PC-9 (cell line): ENCODE measurements at regions not wholly inside any gene's neighbourhood (a gene's known extent, or its start where the extent isn't known, plus 50 kb on each side); places are given as distances from the start of the nearest gene placed in this dataset.
"Not testable (repeated sequence)": the region's sequence is repeated elsewhere in the genome, so short reads cannot be mapped to it uniquely, and the experiment has no call there.

Source experiments
- BruUV-seq: library from RNA; stranded (reverse); fragments of 400-500 nt; replicated peaks from 2 replicates; lab custom pipeline; 2021; lab: Mats Ljungman, UMichigan
- CTCF ChIA-PET: fragments of 300-600 bp; sonication (Branson Sonifier 250); formaldehyde crosslinking; loops from one replicate; lab custom pipeline; 2022; ENCODE audit warnings: antibody characterized with exemption; lab: Charles Lee
- POLR2A ChIA-PET: fragments of 300-600 bp; sonication (Branson Sonifier 250); formaldehyde crosslinking; loops from one replicate; lab custom pipeline; 2022; ENCODE audit warnings: antibody characterized with exemption; ENCODE audit not compliant: unreplicated experiment; lab: Charles Lee
- DNase-seq, 2 experiments: peaks; one replicate each; pipeline versions ENCODE4 v3.0.0 to v3.0.0-alpha.2; 2015 to 2022; ENCODE audit warnings: mixed read lengths in 1 of 2
- H2AFZ ChIP-seq: fragments of 200-600 bp; sonication (generic); 2 replicates; pipeline ENCODE4 v1.8.1; 2017; ENCODE audit warnings: antibody characterized with exemption
- H3F3A ChIP-seq: fragments of 200-600 bp; sonication (generic); 2 replicates; pipeline ENCODE4 v1.8.1; 2017; ENCODE audit warnings: antibody characterized with exemption, mild to moderate bottlenecking, low read depth; ENCODE audit not compliant: insufficient read depth
- H3K27ac ChIP-seq: fragments of 200-600 bp; sonication (generic); 2 replicates; pipeline ENCODE4 v1.6.1; 2016; ENCODE audit warnings: mixed run types
- H3K27me3 ChIP-seq: fragments of 200-600 bp; sonication (generic); 2 replicates; pipeline ENCODE4 v1.6.1; 2016; ENCODE audit warnings: low read depth, mixed run types; ENCODE audit not compliant: insufficient read depth
- H3K36me3 ChIP-seq: fragments of 200-600 bp; sonication (generic); 2 replicates; pipeline ENCODE4 v1.6.1; 2016; ENCODE audit warnings: low read depth, mixed run types
- H3K4me1 ChIP-seq: fragments of 200-600 bp; sonication (generic); replicated peaks from 2 replicates; pipeline ENCODE4 v1.6.1; 2016; ENCODE audit warnings: mixed run types; ENCODE audit not compliant: insufficient read depth
- H3K4me2 ChIP-seq: fragments of 200-600 bp; sonication (generic); 2 replicates; pipeline ENCODE4 v1.6.1; 2017; ENCODE audit warnings: mixed run types
- H3K4me3 ChIP-seq: fragments of 200-600 bp; sonication (generic); 2 replicates; pipeline ENCODE4 v1.6.1; 2016; ENCODE audit warnings: mixed run types
- H3K79me2 ChIP-seq: fragments of 200-600 bp; sonication (generic); 2 replicates; pipeline ENCODE4 v1.6.1; 2017; ENCODE audit warnings: low read depth, mixed run types
- H3K9me2 ChIP-seq: fragments of 200-600 bp; sonication (generic); 2 replicates; pipeline ENCODE4 v1.8.1; 2017; ENCODE audit warnings: mild to moderate bottlenecking; ENCODE audit not compliant: insufficient read depth
- H3K9me3 ChIP-seq: fragments of 200-600 bp; sonication (generic); 2 replicates; pipeline ENCODE4 v1.8.1; 2016; ENCODE audit warnings: low read depth; ENCODE audit not compliant: insufficient read depth
- H4K20me1 ChIP-seq: fragments of 200-600 bp; sonication (generic); 2 replicates; pipeline ENCODE4 v1.8.1; 2017; ENCODE audit not compliant: insufficient read depth
- EZH2 ChIP-seq: fragments of 200-600 bp; sonication (generic); IDR thresholded peaks from 2 replicates; pipeline ENCODE4 v1.8.0; 2017; ENCODE audit warnings: antibody characterized with exemption, low read depth
- intact Hi-C: fragments of 100-400 bp; cut with micrococcal nuclease; formaldehyde crosslinking; loops from one replicate; pipeline ENCODE4 v1.10.0; 2022; ENCODE audit not compliant: unreplicated experiment
- TF ChIP-seq, protein P1 (sequence below): fragments of 200-600 bp; sonication (generic); conservative IDR thresholded peaks from 2 replicates; pipeline ENCODE4 v1.6.1; 2017; ENCODE audit warnings: mixed run types, antibody characterized with exemption, mild to moderate bottlenecking, moderate library complexity

GRCh38 chr2:200122683-200123082 lies 167.3 kb downstream of the MAIP1 start:
- H3F3A ChIP-seq: no peaks in the 10 kb centered on the region
- H3K27ac ChIP-seq: no peak overlapping the region
- ChIA-PET CTCF (no interaction called here), POLR2A (no interaction called here)
- no peaks in the 10 kb centered on the region for H3K9me2 ChIP-seq
- no peaks in the 10 kb centered on the region for H4K20me1 ChIP-seq
- no peak overlapping the region for H3K4me2 ChIP-seq
- no peak for DNase-seq
- H2AFZ ChIP-seq: no peak overlapping the region
- no peak overlapping the region for H3K4me3 ChIP-seq
- H3K79me2 ChIP-seq: no peaks in the 10 kb centered on the region
- H3K36me3 ChIP-seq: no peaks in the 10 kb centered on the region
- peaks cover 10% of the 10 kb centered on the region for H3K4me1 ChIP-seq
- H3K27me3 ChIP-seq: no peaks in the 10 kb centered on the region
- TF ChIP-seq EZH2: no peak
- TF ChIP-seq, protein P1, sequence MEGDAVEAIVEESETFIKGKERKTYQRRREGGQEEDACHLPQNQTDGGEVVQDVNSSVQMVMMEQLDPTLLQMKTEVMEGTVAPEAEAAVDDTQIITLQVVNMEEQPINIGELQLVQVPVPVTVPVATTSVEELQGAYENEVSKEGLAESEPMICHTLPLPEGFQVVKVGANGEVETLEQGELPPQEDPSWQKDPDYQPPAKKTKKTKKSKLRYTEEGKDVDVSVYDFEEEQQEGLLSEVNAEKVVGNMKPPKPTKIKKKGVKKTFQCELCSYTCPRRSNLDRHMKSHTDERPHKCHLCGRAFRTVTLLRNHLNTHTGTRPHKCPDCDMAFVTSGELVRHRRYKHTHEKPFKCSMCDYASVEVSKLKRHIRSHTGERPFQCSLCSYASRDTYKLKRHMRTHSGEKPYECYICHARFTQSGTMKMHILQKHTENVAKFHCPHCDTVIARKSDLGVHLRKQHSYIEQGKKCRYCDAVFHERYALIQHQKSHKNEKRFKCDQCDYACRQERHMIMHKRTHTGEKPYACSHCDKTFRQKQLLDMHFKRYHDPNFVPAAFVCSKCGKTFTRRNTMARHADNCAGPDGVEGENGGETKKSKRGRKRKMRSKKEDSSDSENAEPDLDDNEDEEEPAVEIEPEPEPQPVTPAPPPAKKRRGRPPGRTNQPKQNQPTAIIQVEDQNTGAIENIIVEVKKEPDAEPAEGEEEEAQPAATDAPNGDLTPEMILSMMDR: no peak
- BruUV-seq: no TSS peak
- H3K9me3 ChIP-seq: no peaks in the 10 kb centered on the region
- intact Hi-C loops: no loop called here

DNA sequence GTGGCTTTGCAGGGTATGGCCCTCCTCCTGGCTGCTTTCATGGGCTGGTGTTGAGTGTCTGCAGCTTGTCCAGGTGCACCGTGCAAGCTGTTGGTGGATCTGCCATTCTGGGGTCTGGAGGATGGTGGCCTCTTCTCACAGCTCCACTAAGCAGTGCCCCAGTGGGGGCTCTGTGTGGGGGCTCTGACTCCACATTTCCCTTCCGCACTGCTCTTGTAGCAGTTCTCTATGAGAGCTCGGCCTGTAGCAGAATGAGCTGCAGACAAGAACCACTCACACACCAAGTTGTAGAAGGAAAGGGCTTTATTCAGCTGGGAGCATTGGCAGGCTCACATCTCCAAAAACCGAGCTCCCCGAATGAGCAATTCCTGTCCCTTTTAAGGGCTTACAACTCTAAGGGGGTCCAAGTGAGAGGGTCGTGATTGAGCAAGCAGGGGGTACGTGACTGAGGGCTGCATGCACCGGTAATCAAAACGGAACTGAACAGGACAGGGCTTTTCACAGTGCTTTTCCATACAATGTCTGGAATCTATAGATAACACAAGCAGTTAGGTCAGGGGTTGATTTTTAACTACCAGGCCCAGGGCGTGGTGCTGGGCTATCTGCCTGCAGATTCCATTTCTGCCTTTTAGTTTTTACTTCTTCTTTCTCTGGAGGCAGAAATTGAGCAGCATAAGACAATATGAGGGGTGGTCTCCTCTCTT lies 169.4 kb downstream of the MAIP1 start:
- H3K4me1 ChIP-seq: peaks cover 16% of the 10 kb centered on the region

DNA sequence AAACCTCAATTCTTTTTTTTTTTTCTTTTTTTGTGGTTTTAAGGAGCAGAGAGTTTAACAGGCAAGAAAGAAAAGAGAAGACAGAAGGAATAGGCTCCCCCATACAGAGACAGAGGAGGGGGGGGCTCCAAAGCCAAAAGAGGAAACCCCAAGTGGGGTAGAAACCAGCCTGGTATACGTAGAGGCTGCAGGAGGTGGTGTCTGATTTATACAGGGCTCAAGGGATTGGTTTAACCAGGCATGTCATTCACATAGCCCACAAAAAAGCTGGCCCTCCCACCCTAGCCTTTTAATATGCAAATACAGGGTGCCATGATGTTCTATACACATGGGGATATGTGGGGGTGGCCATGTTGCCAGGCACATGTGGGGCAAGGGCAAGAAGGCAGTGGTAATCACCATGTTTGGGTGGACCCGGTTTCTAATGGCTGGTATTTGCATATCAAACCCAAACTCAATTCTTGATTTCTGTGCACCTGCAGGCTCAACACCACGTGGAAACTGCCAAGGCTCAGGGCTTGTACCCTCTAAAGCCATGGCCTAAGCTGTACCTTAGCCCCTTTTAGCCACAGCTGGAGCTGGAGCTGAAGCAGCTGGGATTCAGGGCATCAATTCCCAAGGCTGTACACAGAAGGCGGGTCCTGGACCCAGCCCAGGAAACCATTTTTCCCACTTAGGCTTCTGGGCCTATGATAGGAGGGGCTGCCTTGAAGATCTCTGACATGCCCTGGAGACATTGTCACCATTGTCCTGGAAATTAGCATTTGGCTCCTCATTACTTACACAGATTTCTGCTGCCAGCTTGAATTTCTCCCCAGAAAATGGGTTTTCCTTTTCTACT lies 170.3 kb downstream of the MAIP1 start:
- intact Hi-C loops: no loop called here
- H3K36me3 ChIP-seq: no peaks in the 10 kb centered on the region
- no peak overlapping the region for H3K4me3 ChIP-seq
- H3K4me1 ChIP-seq: peaks cover 24% of the 10 kb centered on the region
- TF ChIP-seq EZH2: no peak
- TF ChIP-seq, protein P1: no peak
- no peak overlapping the region for H3K27ac ChIP-seq
- no peak for DNase-seq
- POLR2A ChIA-PET: no interaction called here
- H3K4me2 ChIP-seq: no peak overlapping the region
- no peaks in the 10 kb centered on the region for H4K20me1 ChIP-seq
- no peaks in the 10 kb centered on the region for H3F3A ChIP-seq
- no peaks in the 10 kb centered on the region for H3K79me2 ChIP-seq
- no peaks in the 10 kb centered on the region for H3K9me2 ChIP-seq
- H2AFZ ChIP-seq: no peak overlapping the region
- no peaks in the 10 kb centered on the region for H3K27me3 ChIP-seq
- H3K9me3 ChIP-seq: no peaks in the 10 kb centered on the region
- BruUV-seq: no TSS peak
- CTCF ChIA-PET: no interaction called here

More for the DNA sequence above, 169.4 kb downstream of the MAIP1 start:
- H3F3A ChIP-seq, H2AFZ ChIP-seq, H3K27me3 ChIP-seq, DNase-seq, POLR2A ChIA-PET, H3K4me3 ChIP-seq, intact Hi-C loops, H3K9me2 ChIP-seq, BruUV-seq, H3K79me2 ChIP-seq, H3K27ac ChIP-seq, H4K20me1 ChIP-seq, CTCF ChIA-PET, H3K9me3 ChIP-seq, H3K36me3 ChIP-seq, H3K4me2 ChIP-seq: not testable (repeated sequence)

- H3K4me1 ChIP-seq: peaks cover 31% of the 10 kb centered on the region
- H3K79me2 ChIP-seq, H3K36me3 ChIP-seq, H2AFZ ChIP-seq, H3K27ac ChIP-seq, DNase-seq, H4K20me1 ChIP-seq, H3F3A ChIP-seq, H3K4me2 ChIP-seq, H3K4me3 ChIP-seq, H3K9me2 ChIP-seq, CTCF ChIA-PET, BruUV-seq, intact Hi-C loops, H3K27me3 ChIP-seq, H3K9me3 ChIP-seq: not testable (repeated sequence)
- POLR2A ChIA-PET: interaction anchor here (0.6 kb wide), 1 partner anchor 13 kb away, joined by 3 read pairs; no protein-coding TSS in a partner anchor
These were observed 170.9 kb downstream of the MAIP1 start for GRCh38 chr2:200126285-200126670.

- H3K27ac ChIP-seq, BruUV-seq, H4K20me1 ChIP-seq, H2AFZ ChIP-seq, H3K9me3 ChIP-seq, H3K9me2 ChIP-seq, H3K79me2 ChIP-seq, H3K4me3 ChIP-seq, H3F3A ChIP-seq, H3K36me3 ChIP-seq, intact Hi-C loops, DNase-seq, H3K4me2 ChIP-seq, CTCF ChIA-PET, H3K27me3 ChIP-seq: not testable (repeated sequence)
- peaks cover 35% of the 10 kb centered on the region for H3K4me1 ChIP-seq
- POLR2A ChIA-PET: interaction anchor here (0.6 kb wide), 1 partner anchor 13 kb away, joined by 3 read pairs; no protein-coding TSS in a partner anchor
These were observed 171.3 kb downstream of the MAIP1 start for GRCh38 chr2:200126680-200127079.
